K562 (cell line): ENCODE measurements at regions not wholly inside any gene's neighbourhood (a gene's known extent, or its start where the extent isn't known, plus 50 kb on each side); places are given as distances from the start of the nearest gene placed in this dataset.

Source experiments
- E4F1 ChIP-seq: fragments of 250-450 bp; sonication (Bioruptor Pico); IDR thresholded peaks from 2 replicates; pipeline ENCODE4 v1.5.0; 2021; ENCODE audit warnings: mild to moderate bottlenecking, borderline replicate concordance
- TAF1 ChIP-seq: IDR thresholded peaks from 2 replicates; pipeline ENCODE4 v1.6.1; 2011; ENCODE audit warnings: mild to moderate bottlenecking, low read length, moderate library complexity; ENCODE audit not compliant: insufficient read depth, control insufficient read depth, severe bottlenecking; ENCODE audit errors: extremely low read depth

GRCh38 chr12:105423237-105423636, 92.7 kb downstream of the C12orf75 start:
- TF ChIP-seq E4F1 (CRISPR knock-in tag) (no peak), TAF1 (no peak)
